ENCODE measurements at regions not wholly inside any gene's neighbourhood (a gene's known extent, or its start where the extent isn't known, plus 50 kb on each side); places are given as distances from the start of the nearest gene placed in this dataset. TPM values are rescaled to one million over a fixed set of nuclear protein-coding genes. Genes with fewer than 3 reads are reported as not detected.

DNA sequence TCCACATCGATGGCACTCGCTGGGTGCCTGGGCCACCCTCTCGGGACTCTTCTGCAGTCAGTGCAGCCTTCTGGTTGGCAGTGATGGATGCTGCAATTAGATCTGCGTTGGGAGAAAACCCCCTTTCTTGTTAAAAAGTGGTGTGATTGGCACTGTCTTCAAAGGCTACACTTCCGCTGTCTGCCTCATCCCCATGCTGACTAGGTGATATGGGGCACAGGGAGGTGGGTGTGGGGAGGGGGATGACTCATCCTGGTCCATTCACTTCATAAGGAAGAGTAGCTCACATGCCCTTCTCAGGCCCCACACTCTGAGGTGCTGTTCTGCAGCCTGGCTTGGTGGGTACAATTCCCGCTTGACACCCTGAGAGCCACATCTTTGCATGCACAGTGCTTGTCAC lies 77.4 kb downstream of the THNSL2 start:
- in situ Hi-C loops (cut with MboI), result no loop called here
- 23 to 26% methylated on average over 6 of the region's 6 CpGs for WGBS, 2 experiments (ENCODE audit: low coverage in 1 of 2, low lambda C conversion rate in 2 of 2, missing lambda C conversion rate in 2 of 2)
- no peaks in the 10 kb centered on the region for H3K36me3 ChIP-seq (ENCODE audit: low read depth)
- no peak for DNase-seq
- H3K9me3 ChIP-seq (ENCODE audit: low read depth), result no peaks in the 10 kb centered on the region
- H4K20me1 ChIP-seq (ENCODE audit: insufficient read depth), result no peaks in the 10 kb centered on the region
- no peaks in the 10 kb centered on the region for H3K9me2 ChIP-seq (ENCODE audit: insufficient read depth)
- no peak overlapping the region for H3K27ac ChIP-seq
- no peak overlapping the region for H2AFZ ChIP-seq
- no peaks in the 10 kb centered on the region for H3K79me2 ChIP-seq (ENCODE audit: insufficient read depth)
- no peak overlapping the region for H3K4me2 ChIP-seq (ENCODE audit: unreplicated experiment)
- TF ChIP-seq EZH2 (IDR thresholded peaks at IDR 0.05; ENCODE audit: insufficient read depth, poor library complexity, severe bottlenecking) (no peak), EZH2phosphoT487 (IDR thresholded peaks at IDR 0.05; ENCODE audit: insufficient read depth, low read depth) (no peak)
- H3K9ac ChIP-seq, result no peak overlapping the region
- H3K4me3 ChIP-seq, result no peak overlapping the region
- H3K27me3 ChIP-seq (replicated peaks; ENCODE audit: insufficient read depth), result no peaks in the 10 kb centered on the region
- no peaks in the 10 kb centered on the region for H3F3A ChIP-seq (ENCODE audit: insufficient read depth)
- no peaks in the 10 kb centered on the region for H3K4me1 ChIP-seq (ENCODE audit: insufficient read depth)

DNA sequence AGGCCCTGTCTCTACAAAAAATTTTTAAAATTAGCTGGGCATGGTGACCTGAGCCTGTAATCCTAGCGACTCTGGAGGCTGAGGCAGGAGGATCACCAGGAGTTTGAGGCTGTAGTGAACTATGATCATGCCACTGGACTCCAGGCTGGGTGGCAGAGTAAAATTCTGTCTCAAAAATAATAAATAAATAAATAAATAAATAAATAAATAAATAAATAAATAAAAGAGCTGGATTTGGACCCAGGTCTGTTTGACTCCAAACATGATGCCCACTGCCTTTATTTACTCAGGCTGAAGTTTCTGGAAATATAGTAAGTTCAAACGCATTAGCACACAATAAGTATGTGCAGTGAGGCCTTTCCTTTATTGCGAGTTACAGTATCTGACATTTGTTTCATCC lies 75.0 kb downstream of the THNSL2 start:
- WGBS, 2 experiments (ENCODE audit: low coverage in 1 of 2, low lambda C conversion rate in 2 of 2, missing lambda C conversion rate in 2 of 2), result 62 to 65% methylated on average over 3 of the region's 3 CpGs
- Histone ChIP-seq H3K9me2 (ENCODE audit: insufficient read depth) (no peaks in the 10 kb centered on the region), H3K9ac (no peak overlapping the region), H3K4me2 (ENCODE audit: unreplicated experiment) (no peak overlapping the region), H3K4me1 (ENCODE audit: insufficient read depth) (no peaks in the 10 kb centered on the region), H3K79me2 (ENCODE audit: insufficient read depth) (no peaks in the 10 kb centered on the region), H3K36me3 (ENCODE audit: low read depth) (no peaks in the 10 kb centered on the region), H2AFZ (no peak overlapping the region), H3K27ac (no peak overlapping the region), H3K9me3 (ENCODE audit: low read depth) (no peaks in the 10 kb centered on the region), H3K27me3 (replicated peaks; ENCODE audit: insufficient read depth) (no peaks in the 10 kb centered on the region), H3F3A (ENCODE audit: insufficient read depth) (no peaks in the 10 kb centered on the region), H3K4me3 (no peak overlapping the region), H4K20me1 (ENCODE audit: insufficient read depth) (no peaks in the 10 kb centered on the region)
- DNase-seq, result no peak
- TF ChIP-seq EZH2 (IDR thresholded peaks at IDR 0.05; ENCODE audit: insufficient read depth, poor library complexity, severe bottlenecking), result no peak
- no peak for TF ChIP-seq EZH2phosphoT487 (IDR thresholded peaks at IDR 0.05; ENCODE audit: insufficient read depth, low read depth)
- in situ Hi-C loops (cut with MboI), result no loop called here

DNA sequence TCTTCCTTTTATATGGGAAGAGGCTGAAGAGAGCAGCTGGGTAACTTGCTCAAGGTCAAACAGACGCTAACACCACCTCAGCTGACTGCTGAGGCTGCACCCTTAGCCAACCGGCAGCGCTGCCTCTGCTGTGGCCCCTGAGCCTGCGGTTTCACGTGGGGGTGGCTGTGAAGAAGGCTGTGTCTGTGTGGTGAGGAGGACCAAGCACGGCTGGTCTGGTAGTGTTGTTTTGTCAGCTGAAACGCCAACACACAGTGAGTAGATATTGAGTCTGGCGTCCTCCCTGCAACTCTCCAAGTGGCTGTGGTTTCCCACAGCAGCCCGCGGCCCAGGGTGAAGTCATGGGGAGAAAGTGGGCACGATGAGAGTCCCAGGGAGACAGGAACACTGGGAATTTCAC lies 69.6 kb downstream of the THNSL2 start:
- H2AFZ ChIP-seq, result no peak overlapping the region
- DNase-seq, result no peak
- no peak overlapping the region for H3K4me2 ChIP-seq (ENCODE audit: unreplicated experiment)
- in situ Hi-C loops (cut with MboI), result no loop called here
- no peaks in the 10 kb centered on the region for H3F3A ChIP-seq (ENCODE audit: insufficient read depth)
- no peaks in the 10 kb centered on the region for H3K9me2 ChIP-seq (ENCODE audit: insufficient read depth)
- H3K36me3 ChIP-seq (ENCODE audit: low read depth), result no peaks in the 10 kb centered on the region
- H3K27ac ChIP-seq, result no peak overlapping the region
- no peaks in the 10 kb centered on the region for H4K20me1 ChIP-seq (ENCODE audit: insufficient read depth)
- H3K27me3 ChIP-seq (replicated peaks; ENCODE audit: insufficient read depth), result no peaks in the 10 kb centered on the region
- WGBS, 2 experiments (ENCODE audit: low coverage in 1 of 2, low lambda C conversion rate in 2 of 2, missing lambda C conversion rate in 2 of 2), result 44 to 45% methylated on average over 11 of the region's 11 CpGs
- H3K4me3 ChIP-seq, result no peak overlapping the region
- no peaks in the 10 kb centered on the region for H3K4me1 ChIP-seq (ENCODE audit: insufficient read depth)
- TF ChIP-seq EZH2phosphoT487 (IDR thresholded peaks at IDR 0.05; ENCODE audit: insufficient read depth, low read depth), result no peak
- TF ChIP-seq EZH2 (IDR thresholded peaks at IDR 0.05; ENCODE audit: insufficient read depth, poor library complexity, severe bottlenecking), result no peak
- H3K79me2 ChIP-seq (ENCODE audit: insufficient read depth), result no peaks in the 10 kb centered on the region
- no peaks in the 10 kb centered on the region for H3K9me3 ChIP-seq (ENCODE audit: low read depth)
- H3K9ac ChIP-seq, result no peak overlapping the region

DNA sequence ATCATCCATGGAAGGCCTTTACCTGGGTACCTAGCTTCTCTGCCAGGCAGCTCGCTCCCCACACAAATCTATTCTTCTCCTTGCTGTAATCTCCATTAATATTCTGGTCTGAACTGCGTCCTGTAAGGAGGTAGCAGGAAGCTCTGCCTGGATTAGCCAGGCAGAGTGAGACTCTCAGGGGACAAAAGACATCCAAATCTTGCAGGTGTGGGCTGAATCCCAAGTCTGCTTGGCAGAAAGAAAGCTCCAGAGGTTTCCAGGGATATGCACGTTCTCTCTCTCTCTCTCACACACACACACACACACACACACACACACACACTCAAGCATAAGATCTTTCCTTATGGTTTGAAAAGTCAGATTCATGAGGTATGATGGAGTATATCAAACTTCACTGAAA lies 66.5 kb downstream of the THNSL2 start:
- no peaks in the 10 kb centered on the region for H3K36me3 ChIP-seq (ENCODE audit: low read depth)
- H3K9me3 ChIP-seq (ENCODE audit: low read depth), result no peaks in the 10 kb centered on the region
- in situ Hi-C loops (cut with MboI), result no loop called here
- TF ChIP-seq EZH2 (IDR thresholded peaks at IDR 0.05; ENCODE audit: insufficient read depth, poor library complexity, severe bottlenecking), result no peak
- TF ChIP-seq EZH2phosphoT487 (IDR thresholded peaks at IDR 0.05; ENCODE audit: insufficient read depth, low read depth), result no peak
- no peaks in the 10 kb centered on the region; the same call in 1 of the 2 replicates for H3K27me3 ChIP-seq (replicated peaks; ENCODE audit: insufficient read depth)
- H3K9ac ChIP-seq, result no peak overlapping the region
- H3K79me2 ChIP-seq (ENCODE audit: insufficient read depth), result no peaks in the 10 kb centered on the region
- 17 to 22% methylated on average over 3 of the region's 3 CpGs for WGBS, 2 experiments (ENCODE audit: low coverage in 1 of 2, low lambda C conversion rate in 2 of 2, missing lambda C conversion rate in 2 of 2)
- H3K4me3 ChIP-seq, result no peak overlapping the region
- no peaks in the 10 kb centered on the region for H3F3A ChIP-seq (ENCODE audit: insufficient read depth)
- no peaks in the 10 kb centered on the region for H4K20me1 ChIP-seq (ENCODE audit: insufficient read depth)
- no peak overlapping the region for H3K4me2 ChIP-seq (ENCODE audit: unreplicated experiment)
- H3K27ac ChIP-seq, result no peak overlapping the region
- H3K4me1 ChIP-seq (ENCODE audit: insufficient read depth), result no peaks in the 10 kb centered on the region
- H2AFZ ChIP-seq, result no peak overlapping the region
- DNase-seq, result no peak
- H3K9me2 ChIP-seq (ENCODE audit: insufficient read depth), result no peaks in the 10 kb centered on the region

Small RNAs in the stretch of these regions (small RNA-seq; reads per million reads assigned to genes)
- not detected for gene RF00026 (ENCODE audit: low read depth, low replicate concordance)
- gene RNU6-1168P (ENCODE audit: low read depth, low replicate concordance), result not detected
